PC-9 (cell line): ENCODE measurements at regions not wholly inside any gene's neighbourhood (a gene's known extent, or its start where the extent isn't known, plus 50 kb on each side); places are given as distances from the start of the nearest gene placed in this dataset.

Experiments used
- BruUV-seq: library from RNA; stranded (reverse); fragments of 400-500 nt; replicated peaks from 2 replicates; lab custom pipeline; 2021; lab: Mats Ljungman, UMichigan
- CTCF ChIA-PET: fragments of 300-600 bp; sonication (Branson Sonifier 250); formaldehyde crosslinking; loops from one replicate; lab custom pipeline; 2022; ENCODE audit warnings: antibody characterized with exemption; lab: Charles Lee
- POLR2A ChIA-PET: fragments of 300-600 bp; sonication (Branson Sonifier 250); formaldehyde crosslinking; loops from one replicate; lab custom pipeline; 2022; ENCODE audit warnings: antibody characterized with exemption; ENCODE audit not compliant: unreplicated experiment; lab: Charles Lee
- DNase-seq, 2 experiments: peaks; one replicate each; pipeline versions ENCODE4 v3.0.0 to v3.0.0-alpha.2; 2015 to 2022; ENCODE audit warnings: mixed read lengths in 1 of 2
- H2AFZ ChIP-seq: fragments of 200-600 bp; sonication (generic); 2 replicates; pipeline ENCODE4 v1.8.1; 2017; ENCODE audit warnings: antibody characterized with exemption
- H3F3A ChIP-seq: fragments of 200-600 bp; sonication (generic); 2 replicates; pipeline ENCODE4 v1.8.1; 2017; ENCODE audit warnings: antibody characterized with exemption, mild to moderate bottlenecking, low read depth; ENCODE audit not compliant: insufficient read depth
- H3K27ac ChIP-seq: fragments of 200-600 bp; sonication (generic); 2 replicates; pipeline ENCODE4 v1.6.1; 2016; ENCODE audit warnings: mixed run types
- H3K27me3 ChIP-seq: fragments of 200-600 bp; sonication (generic); 2 replicates; pipeline ENCODE4 v1.6.1; 2016; ENCODE audit warnings: low read depth, mixed run types; ENCODE audit not compliant: insufficient read depth
- H3K36me3 ChIP-seq: fragments of 200-600 bp; sonication (generic); 2 replicates; pipeline ENCODE4 v1.6.1; 2016; ENCODE audit warnings: low read depth, mixed run types
- H3K4me1 ChIP-seq: fragments of 200-600 bp; sonication (generic); replicated peaks from 2 replicates; pipeline ENCODE4 v1.6.1; 2016; ENCODE audit warnings: mixed run types; ENCODE audit not compliant: insufficient read depth
- H3K4me2 ChIP-seq: fragments of 200-600 bp; sonication (generic); 2 replicates; pipeline ENCODE4 v1.6.1; 2017; ENCODE audit warnings: mixed run types
- H3K4me3 ChIP-seq: fragments of 200-600 bp; sonication (generic); 2 replicates; pipeline ENCODE4 v1.6.1; 2016; ENCODE audit warnings: mixed run types
- H3K79me2 ChIP-seq: fragments of 200-600 bp; sonication (generic); 2 replicates; pipeline ENCODE4 v1.6.1; 2017; ENCODE audit warnings: low read depth, mixed run types
- H3K9me2 ChIP-seq: fragments of 200-600 bp; sonication (generic); 2 replicates; pipeline ENCODE4 v1.8.1; 2017; ENCODE audit warnings: mild to moderate bottlenecking; ENCODE audit not compliant: insufficient read depth
- H3K9me3 ChIP-seq: fragments of 200-600 bp; sonication (generic); 2 replicates; pipeline ENCODE4 v1.8.1; 2016; ENCODE audit warnings: low read depth; ENCODE audit not compliant: insufficient read depth
- H4K20me1 ChIP-seq: fragments of 200-600 bp; sonication (generic); 2 replicates; pipeline ENCODE4 v1.8.1; 2017; ENCODE audit not compliant: insufficient read depth
- EZH2 ChIP-seq: fragments of 200-600 bp; sonication (generic); IDR thresholded peaks from 2 replicates; pipeline ENCODE4 v1.8.0; 2017; ENCODE audit warnings: antibody characterized with exemption, low read depth
- intact Hi-C: fragments of 100-400 bp; cut with micrococcal nuclease; formaldehyde crosslinking; loops from one replicate; pipeline ENCODE4 v1.10.0; 2022; ENCODE audit not compliant: unreplicated experiment
- TF ChIP-seq, protein P1 (sequence below): fragments of 200-600 bp; sonication (generic); conservative IDR thresholded peaks from 2 replicates; pipeline ENCODE4 v1.6.1; 2017; ENCODE audit warnings: mixed run types, antibody characterized with exemption, mild to moderate bottlenecking, moderate library complexity

DNA sequence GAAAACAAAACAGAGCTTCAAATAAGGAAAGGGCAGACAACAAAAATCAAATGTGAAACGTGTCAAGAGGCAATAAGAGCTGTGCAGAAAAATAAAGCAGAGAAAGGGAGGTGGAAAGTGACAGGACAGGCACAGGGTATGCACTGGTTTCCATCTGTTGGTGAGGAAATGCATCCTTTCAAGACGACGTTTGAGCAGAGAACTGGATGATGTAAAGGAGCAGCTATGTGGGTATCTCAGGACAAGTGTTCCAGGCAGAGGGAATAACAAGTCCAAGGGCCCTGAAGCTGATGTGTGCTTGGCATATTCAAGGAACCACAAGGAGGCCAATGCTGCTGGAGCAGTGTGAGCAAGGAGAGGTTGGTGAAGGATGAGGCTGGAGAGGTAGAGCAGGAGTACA lies 168.9 kb upstream of the SERPINE2 start:
- Histone ChIP-seq H3K36me3 (no peaks in the 10 kb centered on the region), H3K4me3 (no peak overlapping the region), H3K4me2 (no peak overlapping the region), H3K27me3 (no peaks in the 10 kb centered on the region), H4K20me1 (no peaks in the 10 kb centered on the region), H3K27ac (no peak overlapping the region), H3K9me2 (no peaks in the 10 kb centered on the region), H3K4me1 (no peaks in the 10 kb centered on the region), H3F3A (no peaks in the 10 kb centered on the region), H3K9me3 (no peaks in the 10 kb centered on the region), H2AFZ (no peak overlapping the region), H3K79me2 (no peaks in the 10 kb centered on the region)
- intact Hi-C loops, result no loop called here
- BruUV-seq, result no TSS peak
- ChIA-PET POLR2A (no interaction called here), CTCF (no interaction called here)
- DNase-seq, result no peak
- TF ChIP-seq, protein P1, sequence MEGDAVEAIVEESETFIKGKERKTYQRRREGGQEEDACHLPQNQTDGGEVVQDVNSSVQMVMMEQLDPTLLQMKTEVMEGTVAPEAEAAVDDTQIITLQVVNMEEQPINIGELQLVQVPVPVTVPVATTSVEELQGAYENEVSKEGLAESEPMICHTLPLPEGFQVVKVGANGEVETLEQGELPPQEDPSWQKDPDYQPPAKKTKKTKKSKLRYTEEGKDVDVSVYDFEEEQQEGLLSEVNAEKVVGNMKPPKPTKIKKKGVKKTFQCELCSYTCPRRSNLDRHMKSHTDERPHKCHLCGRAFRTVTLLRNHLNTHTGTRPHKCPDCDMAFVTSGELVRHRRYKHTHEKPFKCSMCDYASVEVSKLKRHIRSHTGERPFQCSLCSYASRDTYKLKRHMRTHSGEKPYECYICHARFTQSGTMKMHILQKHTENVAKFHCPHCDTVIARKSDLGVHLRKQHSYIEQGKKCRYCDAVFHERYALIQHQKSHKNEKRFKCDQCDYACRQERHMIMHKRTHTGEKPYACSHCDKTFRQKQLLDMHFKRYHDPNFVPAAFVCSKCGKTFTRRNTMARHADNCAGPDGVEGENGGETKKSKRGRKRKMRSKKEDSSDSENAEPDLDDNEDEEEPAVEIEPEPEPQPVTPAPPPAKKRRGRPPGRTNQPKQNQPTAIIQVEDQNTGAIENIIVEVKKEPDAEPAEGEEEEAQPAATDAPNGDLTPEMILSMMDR, result no peak
- TF ChIP-seq EZH2, result no peak

GRCh38 chr2:224206816-224207215 lies 167.7 kb upstream of the SERPINE2 start:
- no peaks in the 10 kb centered on the region for H3F3A ChIP-seq
- no peaks in the 10 kb centered on the region; the same call in 1 of the 2 replicates for H3K9me3 ChIP-seq
- H3K36me3 ChIP-seq, result no peaks in the 10 kb centered on the region
- H3K27me3 ChIP-seq, result no peaks in the 10 kb centered on the region
- H3K79me2 ChIP-seq, result no peaks in the 10 kb centered on the region
- H3K9me2 ChIP-seq, result no peaks in the 10 kb centered on the region
- H3K27ac ChIP-seq, result no peak overlapping the region
- TF ChIP-seq, protein P1, result no peak
- TF ChIP-seq EZH2, result no peak
- ChIA-PET CTCF (no interaction called here), POLR2A (no interaction called here)
- intact Hi-C loops, result no loop called here
- no peak overlapping the region for H2AFZ ChIP-seq
- BruUV-seq, result no TSS peak
- H3K4me1 ChIP-seq, result no peaks in the 10 kb centered on the region
- H4K20me1 ChIP-seq, result no peaks in the 10 kb centered on the region
- H3K4me2 ChIP-seq, result no peak overlapping the region
- DNase-seq, result no peak
- no peak overlapping the region for H3K4me3 ChIP-seq

DNA sequence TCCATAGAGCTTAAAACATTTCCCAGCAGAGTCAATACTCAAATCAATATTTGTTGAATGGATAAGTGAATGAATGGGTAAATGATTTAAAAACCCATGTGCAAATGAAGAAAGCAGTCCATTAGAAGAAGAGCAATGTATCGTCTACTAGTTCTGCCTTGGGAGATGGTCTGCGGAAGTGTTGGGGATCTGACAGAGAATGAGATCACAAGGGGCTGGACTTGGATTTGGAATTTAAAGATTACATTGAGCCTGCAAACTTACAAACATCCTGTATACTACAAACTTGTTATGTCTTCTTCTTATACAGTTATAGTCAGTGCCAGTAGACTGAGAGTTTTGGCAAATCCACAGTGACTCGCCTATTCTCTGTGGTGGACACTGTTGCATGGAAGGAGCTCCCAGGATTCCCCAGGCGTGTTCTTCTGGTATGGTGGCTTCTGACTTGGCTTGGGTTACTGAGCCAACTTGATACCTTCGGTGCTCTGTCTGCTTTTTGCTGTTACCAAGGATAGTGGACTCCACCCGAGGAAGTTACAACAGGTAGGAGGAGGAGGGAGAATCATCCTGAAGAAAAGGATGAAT lies 163.3 kb upstream of the SERPINE2 start:
- peaks cover 4% of the 10 kb centered on the region for H3K4me1 ChIP-seq
- H3F3A ChIP-seq, result 0 out of 2 replicates have a peak, but pooled peaks cover 2% of the 10 kb centered on the region
- no peaks in the 10 kb centered on the region for H3K79me2 ChIP-seq
- no peak overlapping the region for H2AFZ ChIP-seq
- TF ChIP-seq EZH2, result no peak
- TF ChIP-seq, protein P1, result no peak
- BruUV-seq, result no TSS peak
- no peak overlapping the region for H3K4me2 ChIP-seq
- no peaks in the 10 kb centered on the region; the same call in 1 of the 2 replicates for H3K9me3 ChIP-seq
- H3K27ac ChIP-seq, result no peak overlapping the region
- H3K27me3 ChIP-seq, result no peaks in the 10 kb centered on the region
- no peak for DNase-seq
- no peaks in the 10 kb centered on the region for H4K20me1 ChIP-seq
- H3K4me3 ChIP-seq, result no peak overlapping the region
- intact Hi-C loops, result no loop called here
- POLR2A ChIA-PET, result no interaction called here
- no peaks in the 10 kb centered on the region for H3K36me3 ChIP-seq
- H3K9me2 ChIP-seq, result no peaks in the 10 kb centered on the region
- CTCF ChIA-PET, result no interaction called here
